Loucy (cell line): ENCODE measurements at regions not wholly inside any gene's neighbourhood (a gene's known extent, or its start where the extent isn't known, plus 50 kb on each side); places are given as distances from the start of the nearest gene placed in this dataset.

Experiments used
- CTCF ChIP-seq: fragments of 200-600 bp; sonication (generic); conservative IDR thresholded peaks from 2 replicates; pipeline ENCODE4 v1.5.1; 2014; ENCODE audit warnings: mild to moderate bottlenecking, antibody characterized with exemption, low read length
- EZH2phosphoT487 ChIP-seq: fragments of 200-600 bp; IDR thresholded peaks from 2 replicates; pipeline ENCODE4 v1.6.1; 2018; ENCODE audit warnings: antibody characterized with exemption, mild to moderate bottlenecking, moderate library complexity, borderline replicate concordance

DNA sequence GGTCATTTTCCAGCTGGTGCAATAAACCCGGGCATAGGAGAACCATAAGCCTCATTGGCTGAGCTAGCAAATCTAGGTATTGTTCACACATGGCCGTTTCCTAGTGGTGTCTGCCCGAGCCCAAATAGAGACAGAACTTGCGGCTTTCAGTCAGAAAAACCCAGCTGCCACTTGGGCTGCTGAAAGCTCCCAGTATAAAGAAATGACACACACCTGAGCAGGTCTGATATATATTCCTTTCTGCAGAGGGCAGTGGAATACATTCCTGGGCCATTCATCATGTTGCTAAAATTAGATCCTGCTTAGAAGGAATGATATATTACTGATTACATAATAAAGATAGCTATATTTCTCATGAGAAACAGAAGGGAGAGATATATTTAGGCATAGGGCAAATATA is 83.9 kb upstream of the IRX5 start:
- TF ChIP-seq CTCF (no peak), EZH2phosphoT487 (no peak)
